ENCODE measurements at regions not wholly inside any gene's neighbourhood (a gene's known extent, or its start where the extent isn't known, plus 50 kb on each side); places are given as distances from the start of the nearest gene placed in this dataset.

GRCh38 chr6:113558966-113559365 is 298.2 kb upstream of the MARCKS start:
- no peak for DNase-seq (ENCODE audit: low spot score)
- Histone ChIP-seq H3K27ac (no peak overlapping the region), H3K4me3 (no peak overlapping the region)
- no peak for TF ChIP-seq CTCF (IDR thresholded peaks at IDR 0.05)

GRCh38 chr6:113560376-113560775 is 296.8 kb upstream of the MARCKS start:
- no peak overlapping the region for H3K4me3 ChIP-seq
- H3K27ac ChIP-seq: no peak overlapping the region
- no peak for DNase-seq (ENCODE audit: low spot score)
- no peak for TF ChIP-seq CTCF (IDR thresholded peaks at IDR 0.05)

- Histone ChIP-seq H3K4me3 (no peak overlapping the region), H3K27ac (no peak overlapping the region)
- no peak for DNase-seq (ENCODE audit: low spot score)
- TF ChIP-seq CTCF (IDR thresholded peaks at IDR 0.05): no peak
Observed at GRCh38 chr6:113560908-113561307, 296.2 kb upstream of the MARCKS start.

DNA sequence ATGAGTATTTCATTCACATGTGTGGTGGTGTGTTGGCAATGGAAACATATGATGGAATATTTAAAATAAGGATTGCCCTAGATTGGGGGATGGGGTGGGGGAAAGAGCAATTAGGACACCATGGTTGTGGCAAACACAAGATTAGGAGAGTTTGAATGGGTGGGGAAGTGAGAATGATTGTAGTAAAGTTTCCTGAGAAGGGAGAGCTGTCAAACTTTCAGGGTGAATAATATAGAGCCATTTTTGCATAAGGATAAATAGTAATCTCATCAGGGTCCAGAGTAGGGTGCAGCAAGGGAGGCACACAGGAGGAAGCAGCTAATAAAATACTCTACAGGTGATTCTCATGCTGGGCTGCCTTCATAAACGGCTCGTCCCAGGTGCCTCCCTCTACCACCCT is 294.9 kb upstream of the MARCKS start:
- H3K4me3 ChIP-seq: no peak overlapping the region
- no peak for TF ChIP-seq CTCF (IDR thresholded peaks at IDR 0.05)
- no peak for DNase-seq (ENCODE audit: low spot score)
- no peak overlapping the region for H3K27ac ChIP-seq

DNA sequence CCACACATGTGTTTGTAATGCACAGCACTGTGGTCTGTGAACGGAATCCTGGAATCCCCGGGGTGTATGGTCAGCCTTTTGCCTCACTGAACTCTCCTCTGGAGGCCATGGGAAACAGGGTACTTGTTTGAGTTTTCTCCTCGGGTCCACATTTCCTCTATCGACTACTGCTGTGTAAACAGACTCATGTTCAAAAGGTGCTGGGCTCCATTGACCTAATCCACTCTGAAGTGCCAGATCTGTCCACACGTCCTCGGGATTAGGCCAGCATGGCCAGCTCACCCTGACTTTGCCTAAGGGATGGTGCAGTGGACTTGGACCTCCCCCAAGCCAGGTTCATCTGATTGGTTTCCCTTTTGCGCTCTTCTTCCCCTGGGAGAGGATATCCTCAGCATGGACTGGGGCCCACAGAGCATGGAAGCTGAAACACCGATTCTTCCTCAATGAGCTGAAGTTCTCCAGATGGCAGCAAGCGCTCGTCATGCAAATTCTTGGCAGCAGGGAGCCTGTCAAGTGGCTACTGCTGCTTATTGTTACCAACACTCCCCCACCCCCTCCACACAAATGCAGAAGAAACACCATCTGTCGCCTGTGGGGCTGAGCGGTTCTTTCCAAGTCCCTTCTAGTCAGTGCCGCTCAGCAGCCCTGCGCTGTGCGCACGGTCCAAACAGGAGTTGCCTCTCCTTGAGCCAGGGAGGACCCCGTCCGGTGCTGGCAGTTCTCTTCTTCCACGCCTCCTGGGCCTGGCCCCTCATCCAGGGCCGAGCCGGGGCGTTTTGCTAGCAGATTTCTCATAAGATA is 292.6 kb upstream of the MARCKS start:
- DNase-seq (ENCODE audit: low spot score): peak; percentile 75
- peak overlapping the region; percentile 12 to 61 for H3K27ac ChIP-seq
- TF ChIP-seq CTCF (IDR thresholded peaks at IDR 0.05): no peak
- peak overlapping the region; percentile 51 for H3K4me3 ChIP-seq

DNA sequence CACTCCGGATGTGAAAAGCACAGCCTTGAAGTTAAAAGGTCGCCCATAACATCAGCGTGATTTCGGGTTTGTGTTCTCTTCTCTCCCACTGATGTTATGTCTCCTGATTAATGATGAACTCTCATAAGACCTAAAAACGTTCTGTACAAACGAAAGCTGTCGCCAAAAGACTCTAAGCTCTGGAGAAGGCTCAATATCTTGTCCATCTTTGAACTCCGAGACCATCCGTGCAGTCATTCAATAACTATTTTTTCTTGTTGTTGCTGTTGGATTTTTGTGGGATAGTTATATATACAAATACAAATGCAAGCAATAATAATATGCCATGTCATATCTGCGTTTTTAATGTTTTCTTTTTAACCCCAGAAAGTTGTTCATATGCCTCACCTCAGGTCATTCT is 291.8 kb upstream of the MARCKS start:
- no peak for DNase-seq (ENCODE audit: low spot score)
- peak overlapping the region; percentile 51 for H3K4me3 ChIP-seq
- no peak for TF ChIP-seq CTCF (IDR thresholded peaks at IDR 0.05)
- peak overlapping the region in 1 of 2 donors; percentile 61 for H3K27ac ChIP-seq

GRCh38 chr6:113570161-113570560 is 287.0 kb upstream of the MARCKS start:
- no peak overlapping the region for H3K27ac ChIP-seq
- no peak for TF ChIP-seq CTCF (IDR thresholded peaks at IDR 0.05)
- no peak overlapping the region for H3K4me3 ChIP-seq
- DNase-seq (ENCODE audit: low spot score): no peak
